ENCODE measurements at regions not wholly inside any gene's neighbourhood (a gene's known extent, or its start where the extent isn't known, plus 50 kb on each side); places are given as distances from the start of the nearest gene placed in this dataset.

GRCh38 chr2:217741381-217741955 is 261.3 kb downstream of the TNS1 start:
- Histone ChIP-seq H3K27ac (ENCODE audit: low read depth in 2 of 2, low read length in 1 of 2) (no peak overlapping the region), H3K36me3 (replicated peaks in 1 of 2; ENCODE audit: control insufficient read depth in 1 of 2, insufficient read depth in 2 of 2, low read length in 1 of 2) (no peaks in the 10 kb centered on the region), H3K9me3 (no peaks in the 10 kb centered on the region), H3K4me3 (ENCODE audit: low read depth in 2 of 2, low read length in 1 of 2) (no peak overlapping the region), H3K4me2 (no peak overlapping the region), H3K9ac (no peak overlapping the region), H3K27me3 (ENCODE audit: insufficient read depth) (no peaks in the 10 kb centered on the region), H3K4me1 (ENCODE audit: control insufficient read depth in 1 of 2, insufficient read depth in 2 of 2, low read depth in 1 of 2, low read length in 1 of 2) (peaks cover 0 to 4% of the 10 kb centered on the region in 2 experiments; a peak in 1 of 4 replicates), H3F3A (replicated peaks; ENCODE audit: insufficient read depth) (no peaks in the 10 kb centered on the region), H4K20me1 (ENCODE audit: insufficient read depth) (no peaks in the 10 kb centered on the region), H2AFZ (ENCODE audit: low read depth) (no peak overlapping the region), H3K79me2 (ENCODE audit: insufficient read depth) (no peaks in the 10 kb centered on the region), H3K9me2 (no peaks in the 10 kb centered on the region)
- DNase-seq = no peak
- CTCF ChIA-PET = interaction anchor here (1.0 to 1.5 kb wide), 2 partner anchors 15 to 47 kb away, joined by 4 to 5 read pairs; no protein-coding TSS in a partner anchor
- 91% methylated on average over 4 of the region's 6 CpGs for WGBS (ENCODE audit: low lambda C conversion rate)
- no peak for TF ChIP-seq POLR2AphosphoS5 (IDR thresholded peaks at IDR 0.05; ENCODE audit: low read depth, low read length)
- TF ChIP-seq MXI1 (IDR thresholded peaks at IDR 0.05; ENCODE audit: low read depth, low read length) = no peak
- no peak for TF ChIP-seq FOXJ3 (CRISPR knock-in tag; IDR thresholded peaks at IDR 0.05)
- TF ChIP-seq EZH2phosphoT487 (IDR thresholded peaks at IDR 0.05; ENCODE audit: borderline replicate concordance, low read depth) = no peak
- no peak for TF ChIP-seq NFIC (IDR thresholded peaks at IDR 0.05; ENCODE audit: borderline replicate concordance)
- no peak for TF ChIP-seq TCF12 (IDR thresholded peaks at IDR 0.05)
- TF ChIP-seq FOXM1 (IDR thresholded peaks at IDR 0.05; ENCODE audit: low read depth) = no peak
- no peak for TF ChIP-seq USF2 (IDR thresholded peaks at IDR 0.05; ENCODE audit: borderline replicate concordance, low read depth, low read length)
- TF ChIP-seq CTCF (IDR thresholded peaks at IDR 0.05) = no peak
- no peak for TF ChIP-seq TEAD4 (IDR thresholded peaks at IDR 0.05; ENCODE audit: borderline replicate concordance, insufficient read depth)
- TF ChIP-seq RCOR1 (IDR thresholded peaks at IDR 0.05; ENCODE audit: low read length) = no peak
- no peak for TF ChIP-seq ZBTB33 (IDR thresholded peaks at IDR 0.05; ENCODE audit: borderline replicate concordance, low read depth)
- no peak for TF ChIP-seq SMC3 (IDR thresholded peaks at IDR 0.05; ENCODE audit: low read depth, low read length)
- no peak for TF ChIP-seq EP300 (IDR thresholded peaks at IDR 0.05; ENCODE audit: borderline replicate concordance in 1 of 2, low read depth in 1 of 2, low read length in 1 of 2)
- POLR2A ChIA-PET = no interaction called here
